GM12878 (cell line): ENCODE measurements at regions not wholly inside any gene's neighbourhood (a gene's known extent, or its start where the extent isn't known, plus 50 kb on each side); places are given as distances from the start of the nearest gene placed in this dataset.

Experiments
- BCL11A ChIP-seq: IDR thresholded peaks from 2 replicates; pipeline ENCODE4 v1.6.1; 2011; ENCODE audit warnings: low read depth, low read length
- JUNB ChIP-seq: IDR thresholded peaks from 2 replicates; pipeline ENCODE4 v1.6.1; 2016; ENCODE audit warnings: antibody characterized with exemption, mild to moderate bottlenecking
- POLR2A ChIP-seq: IDR thresholded peaks from 2 replicates; pipeline ENCODE4 v1.6.1; 2011; ENCODE audit warnings: low read depth, mild to moderate bottlenecking, low read length
- RBBP5 ChIP-seq: fragments of 200-600 bp; sonication (generic); conservative IDR thresholded peaks from 2 replicates; pipeline ENCODE4 v1.6.1; 2016
- STAT1 ChIP-seq: fragments of 450-650 bp; conservative IDR thresholded peaks from 2 replicates; pipeline ENCODE4 v1.6.1; 2014; ENCODE audit warnings: antibody characterized with exemption, mild to moderate bottlenecking
- TF ChIP-seq, protein P1 (sequence below): IDR thresholded peaks from 2 replicates; pipeline ENCODE4 v1.6.1; 2012; ENCODE audit warnings: improper control_type of control experiment, low read depth, low read length; ENCODE audit not compliant: insufficient replicate concordance
- TF ChIP-seq, protein P2 (sequence below): fragments of 450-650 bp; formaldehyde crosslinking; IDR thresholded peaks from 2 replicates; pipeline ENCODE4 v1.5.0; 2022; ENCODE audit warnings: mild to moderate bottlenecking, missing genetic modification characterization

DNA sequence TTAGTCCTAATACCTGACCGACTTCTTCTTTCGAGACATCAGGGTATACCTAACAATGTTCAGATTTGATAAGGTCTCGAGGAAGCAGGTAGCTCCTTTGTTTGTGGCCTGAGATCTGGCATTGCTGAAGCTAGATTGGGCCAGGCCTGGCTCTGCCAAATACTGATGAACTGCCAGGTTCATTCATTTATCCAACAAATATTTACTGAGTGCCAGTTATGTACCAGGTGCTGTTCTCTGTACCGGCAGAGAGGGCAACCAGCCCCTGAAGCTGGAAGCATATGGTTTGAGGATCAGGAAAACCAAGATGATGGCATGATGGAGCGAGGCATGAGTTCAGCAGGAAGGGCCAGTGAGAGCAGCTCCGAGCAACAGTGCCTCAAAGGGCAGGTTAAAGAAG, 196.2 kb upstream of the NSMCE3 start (continued):
- TF ChIP-seq, protein P1, sequence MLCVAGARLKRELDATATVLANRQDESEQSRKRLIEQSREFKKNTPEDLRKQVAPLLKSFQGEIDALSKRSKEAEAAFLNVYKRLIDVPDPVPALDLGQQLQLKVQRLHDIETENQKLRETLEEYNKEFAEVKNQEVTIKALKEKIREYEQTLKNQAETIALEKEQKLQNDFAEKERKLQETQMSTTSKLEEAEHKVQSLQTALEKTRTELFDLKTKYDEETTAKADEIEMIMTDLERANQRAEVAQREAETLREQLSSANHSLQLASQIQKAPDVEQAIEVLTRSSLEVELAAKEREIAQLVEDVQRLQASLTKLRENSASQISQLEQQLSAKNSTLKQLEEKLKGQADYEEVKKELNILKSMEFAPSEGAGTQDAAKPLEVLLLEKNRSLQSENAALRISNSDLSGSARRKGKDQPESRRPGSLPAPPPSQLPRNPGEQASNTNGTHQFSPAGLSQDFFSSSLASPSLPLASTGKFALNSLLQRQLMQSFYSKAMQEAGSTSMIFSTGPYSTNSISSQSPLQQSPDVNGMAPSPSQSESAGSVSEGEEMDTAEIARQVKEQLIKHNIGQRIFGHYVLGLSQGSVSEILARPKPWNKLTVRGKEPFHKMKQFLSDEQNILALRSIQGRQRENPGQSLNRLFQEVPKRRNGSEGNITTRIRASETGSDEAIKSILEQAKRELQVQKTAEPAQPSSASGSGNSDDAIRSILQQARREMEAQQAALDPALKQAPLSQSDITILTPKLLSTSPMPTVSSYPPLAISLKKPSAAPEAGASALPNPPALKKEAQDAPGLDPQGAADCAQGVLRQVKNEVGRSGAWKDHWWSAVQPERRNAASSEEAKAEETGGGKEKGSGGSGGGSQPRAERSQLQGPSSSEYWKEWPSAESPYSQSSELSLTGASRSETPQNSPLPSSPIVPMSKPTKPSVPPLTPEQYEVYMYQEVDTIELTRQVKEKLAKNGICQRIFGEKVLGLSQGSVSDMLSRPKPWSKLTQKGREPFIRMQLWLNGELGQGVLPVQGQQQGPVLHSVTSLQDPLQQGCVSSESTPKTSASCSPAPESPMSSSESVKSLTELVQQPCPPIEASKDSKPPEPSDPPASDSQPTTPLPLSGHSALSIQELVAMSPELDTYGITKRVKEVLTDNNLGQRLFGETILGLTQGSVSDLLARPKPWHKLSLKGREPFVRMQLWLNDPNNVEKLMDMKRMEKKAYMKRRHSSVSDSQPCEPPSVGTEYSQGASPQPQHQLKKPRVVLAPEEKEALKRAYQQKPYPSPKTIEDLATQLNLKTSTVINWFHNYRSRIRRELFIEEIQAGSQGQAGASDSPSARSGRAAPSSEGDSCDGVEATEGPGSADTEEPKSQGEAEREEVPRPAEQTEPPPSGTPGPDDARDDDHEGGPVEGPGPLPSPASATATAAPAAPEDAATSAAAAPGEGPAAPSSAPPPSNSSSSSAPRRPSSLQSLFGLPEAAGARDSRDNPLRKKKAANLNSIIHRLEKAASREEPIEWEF, result no peak
- TF ChIP-seq, protein P2, sequence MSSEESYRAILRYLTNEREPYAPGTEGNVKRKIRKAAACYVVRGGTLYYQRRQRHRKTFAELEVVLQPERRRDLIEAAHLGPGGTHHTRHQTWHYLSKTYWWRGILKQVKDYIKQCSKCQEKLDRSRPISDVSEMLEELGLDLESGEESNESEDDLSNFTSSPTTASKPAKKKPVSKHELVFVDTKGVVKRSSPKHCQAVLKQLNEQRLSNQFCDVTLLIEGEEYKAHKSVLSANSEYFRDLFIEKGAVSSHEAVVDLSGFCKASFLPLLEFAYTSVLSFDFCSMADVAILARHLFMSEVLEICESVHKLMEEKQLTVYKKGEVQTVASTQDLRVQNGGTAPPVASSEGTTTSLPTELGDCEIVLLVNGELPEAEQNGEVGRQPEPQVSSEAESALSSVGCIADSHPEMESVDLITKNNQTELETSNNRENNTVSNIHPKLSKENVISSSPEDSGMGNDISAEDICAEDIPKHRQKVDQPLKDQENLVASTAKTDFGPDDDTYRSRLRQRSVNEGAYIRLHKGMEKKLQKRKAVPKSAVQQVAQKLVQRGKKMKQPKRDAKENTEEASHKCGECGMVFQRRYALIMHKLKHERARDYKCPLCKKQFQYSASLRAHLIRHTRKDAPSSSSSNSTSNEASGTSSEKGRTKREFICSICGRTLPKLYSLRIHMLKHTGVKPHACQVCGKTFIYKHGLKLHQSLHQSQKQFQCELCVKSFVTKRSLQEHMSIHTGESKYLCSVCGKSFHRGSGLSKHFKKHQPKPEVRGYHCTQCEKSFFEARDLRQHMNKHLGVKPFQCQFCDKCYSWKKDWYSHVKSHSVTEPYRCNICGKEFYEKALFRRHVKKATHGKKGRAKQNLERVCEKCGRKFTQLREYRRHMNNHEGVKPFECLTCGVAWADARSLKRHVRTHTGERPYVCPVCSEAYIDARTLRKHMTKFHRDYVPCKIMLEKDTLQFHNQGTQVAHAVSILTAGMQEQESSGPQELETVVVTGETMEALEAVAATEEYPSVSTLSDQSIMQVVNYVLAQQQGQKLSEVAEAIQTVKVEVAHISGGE (CRISPR knock-in tag), result no peak
- TF ChIP-seq RBBP5, result no peak
- no peak for TF ChIP-seq STAT1
- no peak for TF ChIP-seq BCL11A
- no peak for TF ChIP-seq POLR2A
- no peak for TF ChIP-seq JUNB
